ENCODE measurements at regions not wholly inside any gene's neighbourhood (a gene's known extent, or its start where the extent isn't known, plus 50 kb on each side); places are given as distances from the start of the nearest gene placed in this dataset.

- H3K9me3 ChIP-seq, result no peaks in the 10 kb centered on the region
- ChIA-PET CTCF (no interaction called here), POLR2A (no interaction called here)
- FAIRE-seq (no peak), ATAC-seq (no peak), DNase-seq (ENCODE audit: low read depth in 1 of 2, low spot score in 1 of 2) (no peak)
- H3K4me1 ChIP-seq, result no peaks in the 10 kb centered on the region
- WGBS (ENCODE audit: missing lambda C conversion rate), result 62% methylated on average over 3 of the region's 3 CpGs
- TF ChIP-seq, protein P1, sequence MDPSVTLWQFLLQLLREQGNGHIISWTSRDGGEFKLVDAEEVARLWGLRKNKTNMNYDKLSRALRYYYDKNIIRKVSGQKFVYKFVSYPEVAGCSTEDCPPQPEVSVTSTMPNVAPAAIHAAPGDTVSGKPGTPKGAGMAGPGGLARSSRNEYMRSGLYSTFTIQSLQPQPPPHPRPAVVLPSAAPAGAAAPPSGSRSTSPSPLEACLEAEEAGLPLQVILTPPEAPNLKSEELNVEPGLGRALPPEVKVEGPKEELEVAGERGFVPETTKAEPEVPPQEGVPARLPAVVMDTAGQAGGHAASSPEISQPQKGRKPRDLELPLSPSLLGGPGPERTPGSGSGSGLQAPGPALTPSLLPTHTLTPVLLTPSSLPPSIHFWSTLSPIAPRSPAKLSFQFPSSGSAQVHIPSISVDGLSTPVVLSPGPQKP (IDR thresholded peaks at IDR 0.05; ENCODE audit: low read depth, low read length), result no peak
- TF ChIP-seq ESRRA (IDR thresholded peaks at IDR 0.05; ENCODE audit: borderline replicate concordance, low read length) (no peak), RCOR1 (IDR thresholded peaks at IDR 0.05; ENCODE audit: low read depth, low read length) (no peak), HOXA7 (CRISPR knock-in tag; IDR thresholded peaks at IDR 0.05) (no peak), PHF8 (IDR thresholded peaks at IDR 0.05; ENCODE audit: borderline replicate concordance, low read depth) (no peak), ZSCAN20 (CRISPR knock-in tag; IDR thresholded peaks at IDR 0.05) (no peak), NFE2L2 (conservative IDR thresholded peaks at IDR 0.05; ENCODE audit: low read length) (no peak), ZC3H11A (IDR thresholded peaks at IDR 0.05) (no peak), POLR2A (IDR thresholded peaks at IDR 0.05; ENCODE audit: low read length) (no peak), MAFK (IDR thresholded peaks at IDR 0.05; ENCODE audit: partially characterized antibody) (no peak), EHMT2 (IDR thresholded peaks at IDR 0.05; ENCODE audit: low read depth) (no peak)
- TF ChIP-seq, protein P2, sequence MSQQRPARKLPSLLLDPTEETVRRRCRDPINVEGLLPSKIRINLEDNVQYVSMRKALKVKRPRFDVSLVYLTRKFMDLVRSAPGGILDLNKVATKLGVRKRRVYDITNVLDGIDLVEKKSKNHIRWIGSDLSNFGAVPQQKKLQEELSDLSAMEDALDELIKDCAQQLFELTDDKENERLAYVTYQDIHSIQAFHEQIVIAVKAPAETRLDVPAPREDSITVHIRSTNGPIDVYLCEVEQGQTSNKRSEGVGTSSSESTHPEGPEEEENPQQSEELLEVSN (IDR thresholded peaks at IDR 0.05; ENCODE audit: borderline replicate concordance, low read depth), result no peak
- TF ChIP-seq, protein P3, sequence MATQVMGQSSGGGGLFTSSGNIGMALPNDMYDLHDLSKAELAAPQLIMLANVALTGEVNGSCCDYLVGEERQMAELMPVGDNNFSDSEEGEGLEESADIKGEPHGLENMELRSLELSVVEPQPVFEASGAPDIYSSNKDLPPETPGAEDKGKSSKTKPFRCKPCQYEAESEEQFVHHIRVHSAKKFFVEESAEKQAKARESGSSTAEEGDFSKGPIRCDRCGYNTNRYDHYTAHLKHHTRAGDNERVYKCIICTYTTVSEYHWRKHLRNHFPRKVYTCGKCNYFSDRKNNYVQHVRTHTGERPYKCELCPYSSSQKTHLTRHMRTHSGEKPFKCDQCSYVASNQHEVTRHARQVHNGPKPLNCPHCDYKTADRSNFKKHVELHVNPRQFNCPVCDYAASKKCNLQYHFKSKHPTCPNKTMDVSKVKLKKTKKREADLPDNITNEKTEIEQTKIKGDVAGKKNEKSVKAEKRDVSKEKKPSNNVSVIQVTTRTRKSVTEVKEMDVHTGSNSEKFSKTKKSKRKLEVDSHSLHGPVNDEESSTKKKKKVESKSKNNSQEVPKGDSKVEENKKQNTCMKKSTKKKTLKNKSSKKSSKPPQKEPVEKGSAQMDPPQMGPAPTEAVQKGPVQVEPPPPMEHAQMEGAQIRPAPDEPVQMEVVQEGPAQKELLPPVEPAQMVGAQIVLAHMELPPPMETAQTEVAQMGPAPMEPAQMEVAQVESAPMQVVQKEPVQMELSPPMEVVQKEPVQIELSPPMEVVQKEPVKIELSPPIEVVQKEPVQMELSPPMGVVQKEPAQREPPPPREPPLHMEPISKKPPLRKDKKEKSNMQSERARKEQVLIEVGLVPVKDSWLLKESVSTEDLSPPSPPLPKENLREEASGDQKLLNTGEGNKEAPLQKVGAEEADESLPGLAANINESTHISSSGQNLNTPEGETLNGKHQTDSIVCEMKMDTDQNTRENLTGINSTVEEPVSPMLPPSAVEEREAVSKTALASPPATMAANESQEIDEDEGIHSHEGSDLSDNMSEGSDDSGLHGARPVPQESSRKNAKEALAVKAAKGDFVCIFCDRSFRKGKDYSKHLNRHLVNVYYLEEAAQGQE (IDR thresholded peaks at IDR 0.05), result no peak
- TF ChIP-seq, protein P4, sequence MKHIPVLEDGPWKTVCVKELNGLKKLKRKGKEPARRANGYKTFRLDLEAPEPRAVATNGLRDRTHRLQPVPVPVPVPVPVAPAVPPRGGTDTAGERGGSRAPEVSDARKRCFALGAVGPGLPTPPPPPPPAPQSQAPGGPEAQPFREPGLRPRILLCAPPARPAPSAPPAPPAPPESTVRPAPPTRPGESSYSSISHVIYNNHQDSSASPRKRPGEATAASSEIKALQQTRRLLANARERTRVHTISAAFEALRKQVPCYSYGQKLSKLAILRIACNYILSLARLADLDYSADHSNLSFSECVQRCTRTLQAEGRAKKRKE (CRISPR knock-in tag; IDR thresholded peaks at IDR 0.05; ENCODE audit: low read depth), result no peak
- no peak overlapping the region for H3K4me3 ChIP-seq
- no peak overlapping the region for H3K27ac ChIP-seq
- no peak overlapping the region for H3K4me2 ChIP-seq
Measured at GRCh38 chr21:38115870-38116269, 140.9 kb upstream of the KCNJ15 start.

GRCh38 chr21:38119793-38120192 is 137.0 kb upstream of the KCNJ15 start:
- Histone ChIP-seq H3K9me3 (no peaks in the 10 kb centered on the region), H3K27ac (no peak overlapping the region), H3K4me1 (no peaks in the 10 kb centered on the region), H3K4me3 (no peak overlapping the region), H3K4me2 (no peak overlapping the region)
- ATAC-seq, result no peak
- ChIA-PET CTCF (interaction anchor here (1.1 kb wide), 1 partner anchor 233 kb away, joined by 3 read pairs; no protein-coding TSS in a partner anchor), POLR2A (no interaction called here)
- 83% methylated on average over 4 of the region's 4 CpGs for WGBS (ENCODE audit: missing lambda C conversion rate)
- TF ChIP-seq RARB (CRISPR knock-in tag; IDR thresholded peaks at IDR 0.05) (no peak), CBX2 (IDR thresholded peaks at IDR 0.05; ENCODE audit: borderline replicate concordance, low read depth) (no peak), MYC (IDR thresholded peaks at IDR 0.05; ENCODE audit: borderline replicate concordance, low read length) (no peak), CBX8 (IDR thresholded peaks at IDR 0.05) (no peak), MAZ (IDR thresholded peaks at IDR 0.05; ENCODE audit: borderline replicate concordance, low read depth, low read length) (no peak), EHF (CRISPR knock-in tag; IDR thresholded peaks at IDR 0.05) (no peak), RNF2 (IDR thresholded peaks at IDR 0.05; ENCODE audit: borderline replicate concordance, low read depth) (no peak), TFCP2L1 (CRISPR knock-in tag; IDR thresholded peaks at IDR 0.05) (no peak), HES2 (IDR thresholded peaks at IDR 0.05) (no peak), TP53 (CRISPR knock-in tag; IDR thresholded peaks at IDR 0.05) (no peak), FOXS1 (CRISPR knock-in tag; IDR thresholded peaks at IDR 0.05) (no peak), HOXA7 (CRISPR knock-in tag; IDR thresholded peaks at IDR 0.05) (no peak), RCOR1 (IDR thresholded peaks at IDR 0.05; ENCODE audit: low read depth, low read length) (no peak)
- TF ChIP-seq, protein P5, sequence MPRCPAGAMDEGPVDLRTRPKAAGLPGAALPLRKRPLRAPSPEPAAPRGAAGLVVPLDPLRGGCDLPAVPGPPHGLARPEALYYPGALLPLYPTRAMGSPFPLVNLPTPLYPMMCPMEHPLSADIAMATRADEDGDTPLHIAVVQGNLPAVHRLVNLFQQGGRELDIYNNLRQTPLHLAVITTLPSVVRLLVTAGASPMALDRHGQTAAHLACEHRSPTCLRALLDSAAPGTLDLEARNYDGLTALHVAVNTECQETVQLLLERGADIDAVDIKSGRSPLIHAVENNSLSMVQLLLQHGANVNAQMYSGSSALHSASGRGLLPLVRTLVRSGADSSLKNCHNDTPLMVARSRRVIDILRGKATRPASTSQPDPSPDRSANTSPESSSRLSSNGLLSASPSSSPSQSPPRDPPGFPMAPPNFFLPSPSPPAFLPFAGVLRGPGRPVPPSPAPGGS (IDR thresholded peaks at IDR 0.05), result no peak
- TF ChIP-seq, protein P3 (IDR thresholded peaks at IDR 0.05), result no peak
- no peak for FAIRE-seq
- no peak for DNase-seq (ENCODE audit: low read depth in 1 of 2, low spot score in 1 of 2)

Measured in A549 (cell line).